GM13976 (cell line): ENCODE measurements at regions not wholly inside any gene's neighbourhood (a gene's known extent, or its start where the extent isn't known, plus 50 kb on each side); places are given as distances from the start of the nearest gene placed in this dataset.

Experiments
- DNase-seq: peaks from one replicate; pipeline ENCODE4 v3.0.0; 2012; ENCODE audit warnings: low spot score
- in situ Hi-C: fragments of 300-500 bp; cut with MboI; formaldehyde crosslinking; loops from one replicate; pipeline ENCODE4 v1.12.0; 2022; ENCODE audit warnings: low sequenced_read_pairs, mixed read lengths, inconsistent platforms; ENCODE audit not compliant: unreplicated experiment
- TF ChIP-seq, protein P1 (sequence below): IDR thresholded peaks from 2 replicates; pipeline ENCODE4 v1.5.1; 2012; ENCODE audit warnings: borderline replicate concordance, mild to moderate bottlenecking; ENCODE audit not compliant: insufficient read depth; ENCODE audit errors: extremely low read depth, missing control alignments, control extremely low read depth

DNA sequence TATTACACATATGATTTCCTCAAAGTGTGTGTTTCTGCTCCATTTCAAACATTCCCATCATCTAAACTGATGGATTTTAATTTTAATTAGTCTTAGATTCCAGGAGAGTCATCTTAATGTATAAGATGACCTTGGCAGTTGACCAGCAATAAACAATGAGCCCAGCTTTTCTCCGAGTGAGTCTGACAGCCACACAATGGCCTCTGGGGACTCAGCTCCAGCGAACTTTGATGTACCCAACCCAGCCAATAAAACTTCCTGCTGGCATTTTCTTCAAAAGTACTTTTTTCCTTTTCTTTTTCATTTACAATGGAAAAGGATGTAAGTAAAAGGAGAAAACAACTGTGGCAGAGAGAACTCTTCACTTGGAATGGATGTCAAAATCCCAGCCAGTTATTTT lies 139.1 kb upstream of the CTBP2 start:
- DNase-seq, result no peak
- in situ Hi-C loops, result no loop called here
- TF ChIP-seq, protein P1, sequence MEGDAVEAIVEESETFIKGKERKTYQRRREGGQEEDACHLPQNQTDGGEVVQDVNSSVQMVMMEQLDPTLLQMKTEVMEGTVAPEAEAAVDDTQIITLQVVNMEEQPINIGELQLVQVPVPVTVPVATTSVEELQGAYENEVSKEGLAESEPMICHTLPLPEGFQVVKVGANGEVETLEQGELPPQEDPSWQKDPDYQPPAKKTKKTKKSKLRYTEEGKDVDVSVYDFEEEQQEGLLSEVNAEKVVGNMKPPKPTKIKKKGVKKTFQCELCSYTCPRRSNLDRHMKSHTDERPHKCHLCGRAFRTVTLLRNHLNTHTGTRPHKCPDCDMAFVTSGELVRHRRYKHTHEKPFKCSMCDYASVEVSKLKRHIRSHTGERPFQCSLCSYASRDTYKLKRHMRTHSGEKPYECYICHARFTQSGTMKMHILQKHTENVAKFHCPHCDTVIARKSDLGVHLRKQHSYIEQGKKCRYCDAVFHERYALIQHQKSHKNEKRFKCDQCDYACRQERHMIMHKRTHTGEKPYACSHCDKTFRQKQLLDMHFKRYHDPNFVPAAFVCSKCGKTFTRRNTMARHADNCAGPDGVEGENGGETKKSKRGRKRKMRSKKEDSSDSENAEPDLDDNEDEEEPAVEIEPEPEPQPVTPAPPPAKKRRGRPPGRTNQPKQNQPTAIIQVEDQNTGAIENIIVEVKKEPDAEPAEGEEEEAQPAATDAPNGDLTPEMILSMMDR, result no peak

DNA sequence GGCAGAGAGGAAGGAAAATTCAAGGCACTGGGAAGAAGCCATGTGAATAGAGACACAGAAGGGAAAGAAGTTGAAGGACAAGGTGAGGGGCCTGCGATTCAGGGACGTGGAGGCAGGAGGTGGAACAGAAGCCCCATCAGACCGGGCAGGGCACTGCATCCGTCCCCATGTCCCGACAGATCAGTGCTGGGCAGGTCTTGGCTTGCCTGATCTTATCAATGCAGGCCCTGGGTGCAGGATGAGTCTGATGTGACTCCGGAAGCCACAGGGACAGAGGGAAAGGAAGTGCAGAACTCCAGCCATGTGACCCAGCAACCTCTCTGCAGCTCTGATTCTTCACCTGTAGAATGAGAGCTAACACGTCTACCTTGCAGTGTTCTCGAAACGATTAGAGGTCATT lies 136.2 kb upstream of the CTBP2 start:
- TF ChIP-seq, protein P1, result no peak
- DNase-seq, result no peak
- in situ Hi-C loops, result no loop called here

DNA sequence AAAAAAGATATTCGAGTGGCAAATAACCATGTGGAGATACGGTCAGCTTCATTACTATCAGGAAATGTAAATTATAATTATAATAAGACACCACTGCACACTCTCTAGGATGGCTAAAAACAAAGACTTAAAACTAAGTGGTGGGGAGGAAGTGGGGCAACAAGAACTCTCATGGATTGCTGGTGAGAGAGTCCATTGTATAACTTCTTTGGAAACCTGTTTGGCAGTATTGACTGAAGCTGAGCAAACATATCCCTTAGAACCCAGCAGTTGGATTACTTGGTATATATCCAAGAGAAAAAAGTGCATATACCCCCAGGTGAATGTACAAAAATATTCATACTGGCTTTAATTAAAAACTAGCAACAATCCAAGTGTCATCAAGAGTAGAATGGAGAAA lies 133.7 kb upstream of the CTBP2 start:
- DNase-seq, result no peak
- in situ Hi-C loops, result no loop called here

DNA sequence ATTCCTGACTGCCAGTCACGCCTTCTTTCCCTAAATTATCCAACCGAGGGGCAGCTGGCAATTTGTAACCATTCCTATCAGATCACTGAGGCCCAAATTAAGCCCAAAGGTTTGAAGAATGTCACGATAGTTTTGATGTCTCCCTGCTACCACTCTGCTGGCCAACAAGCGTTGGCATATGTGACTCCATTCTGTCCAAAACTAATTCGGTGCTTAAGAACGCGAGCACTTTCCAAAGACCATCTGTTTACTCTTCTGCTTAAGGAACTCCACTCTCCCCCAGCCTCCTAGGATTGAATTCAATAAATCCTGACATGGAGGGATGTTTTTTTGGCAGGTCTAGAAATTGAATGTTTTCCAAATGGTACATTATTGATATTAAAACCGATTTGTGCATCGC lies 131.5 kb upstream of the CTBP2 start:
- in situ Hi-C loops, result no loop called here
- DNase-seq, result no peak
- TF ChIP-seq, protein P1, result no peak

More for the DNA sequence above, 133.7 kb upstream of the CTBP2 start:
- TF ChIP-seq, protein P1, result no peak

DNA sequence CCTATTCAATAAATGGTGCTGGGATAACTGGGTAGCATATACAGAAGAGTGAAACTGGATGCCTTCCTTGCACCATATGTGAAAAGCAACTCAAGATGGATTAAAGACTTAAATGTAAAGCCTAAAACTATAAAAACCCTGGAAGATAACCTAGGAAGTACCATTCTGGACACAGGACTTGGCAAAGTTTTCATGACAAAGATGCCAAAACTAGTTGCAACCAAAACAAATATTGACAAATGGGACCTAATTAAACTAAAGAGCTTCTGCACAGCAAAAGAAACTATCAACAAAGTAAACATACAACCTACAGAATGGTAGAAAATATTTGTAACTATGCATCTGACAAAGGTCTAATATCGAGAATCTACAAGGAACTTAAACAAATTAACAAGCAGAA lies 129.1 kb upstream of the CTBP2 start:
- DNase-seq, result no peak
- TF ChIP-seq, protein P1, result no peak
- in situ Hi-C loops, result no loop called here

DNA sequence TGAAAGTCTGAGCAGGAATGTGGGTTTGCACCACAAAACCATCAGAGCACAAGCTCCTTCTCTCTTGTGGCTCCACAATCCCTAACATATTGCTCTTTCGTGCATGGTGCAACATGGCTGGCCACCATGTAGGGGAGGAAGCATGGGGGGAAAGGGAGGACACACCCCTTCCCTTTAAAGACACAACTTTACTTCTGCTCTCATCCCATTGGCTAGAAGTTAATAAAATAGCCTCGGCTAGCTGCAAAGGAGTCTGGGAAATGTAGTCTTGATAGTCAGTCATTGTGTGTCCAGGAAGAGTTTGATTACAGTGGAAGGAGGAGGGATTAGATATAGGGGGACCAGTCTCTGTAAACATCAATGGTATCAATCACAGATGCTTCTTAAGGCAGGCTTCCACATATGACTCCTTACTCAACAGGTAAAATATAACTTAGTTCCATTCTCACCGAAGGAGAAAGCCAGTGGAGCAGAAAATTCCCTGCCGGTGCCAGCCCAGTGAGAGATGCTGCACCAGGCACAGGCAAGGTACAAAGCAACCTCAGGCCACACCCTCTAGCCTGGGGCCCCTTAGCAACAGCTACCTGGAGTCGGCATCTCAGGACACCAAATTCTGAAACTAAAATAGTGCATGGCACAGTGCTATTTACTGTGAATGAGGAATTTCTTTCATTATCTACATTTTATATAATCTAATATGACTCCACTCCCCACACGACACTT lies 124.7 kb upstream of the CTBP2 start:
- TF ChIP-seq, protein P1, result no peak
- in situ Hi-C loops, result no loop called here
- no peak for DNase-seq

DNA sequence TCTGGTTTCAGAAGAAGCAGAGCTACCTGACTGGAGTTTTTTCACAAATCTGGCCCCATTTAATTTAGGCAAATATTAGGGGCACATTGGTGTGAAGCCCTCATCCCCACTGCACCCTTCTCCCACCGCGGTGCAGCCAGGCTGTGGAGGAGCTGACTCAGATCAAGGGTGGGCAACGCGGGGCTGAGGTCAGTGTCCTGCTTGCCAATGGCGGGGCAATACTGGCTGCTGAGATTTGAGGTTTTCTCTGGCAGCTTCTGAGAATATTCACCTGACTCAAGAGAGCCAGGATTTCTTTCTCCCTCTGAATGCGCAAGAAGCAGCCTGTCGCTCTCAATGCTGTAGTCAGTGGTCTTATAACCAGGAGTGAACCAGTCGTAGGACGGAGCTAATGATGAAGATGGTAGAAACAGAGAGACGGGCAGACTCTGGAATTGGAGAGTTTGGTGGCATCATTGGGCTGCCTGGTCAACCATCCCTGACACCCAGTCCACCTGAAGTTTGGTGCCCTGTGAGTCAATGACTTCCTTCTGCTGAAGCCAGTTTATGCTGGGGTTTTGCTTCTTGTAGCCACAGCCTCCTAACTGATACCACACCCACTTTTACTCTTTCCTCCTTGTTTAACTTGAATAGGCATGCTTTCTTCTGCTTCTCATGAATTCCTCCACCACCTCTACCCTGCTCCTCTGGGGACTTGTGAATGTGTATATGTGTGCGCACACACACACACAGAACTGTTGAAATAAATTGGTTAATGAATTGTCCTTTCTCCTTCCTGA lies 123.7 kb upstream of the CTBP2 start:
- in situ Hi-C loops, result no loop called here
- TF ChIP-seq, protein P1, result no peak
- DNase-seq, result no peak
